Sigmoid colon (tissue), 6 donors: ENCODE measurements at regions not wholly inside any gene's neighbourhood (a gene's known extent, or its start where the extent isn't known, plus 50 kb on each side); places are given as distances from the start of the nearest gene placed in this dataset.
"Not testable (repeated sequence)": the region's sequence is repeated elsewhere in the genome, so short reads cannot be mapped to it uniquely, and the experiment has no call there.

ENCODE experiments used
- DNase-seq: peaks from one replicate; pipeline ENCODE4 v3.0.0-alpha.2; 2019
- H3K27ac ChIP-seq, 4 donors: fragments of 200-600 bp; sonication (generic); one replicate each; pipeline ENCODE4 v1.5.1; 2016 to 2019; ENCODE audit warnings: mild to moderate bottlenecking in 1 of 4
- H3K27me3 ChIP-seq, 3 donors: fragments of 200-600 bp; sonication (generic); one replicate each; pipeline ENCODE4 v1.5.1; 2019; ENCODE audit warnings: mild to moderate bottlenecking in 1 of 3
- H3K36me3 ChIP-seq, 4 donors: fragments of 200-600 bp; sonication (generic); one replicate each; pipeline ENCODE4 v1.5.1; 2016 to 2019
- H3K4me1 ChIP-seq, 4 donors: fragments of 200-600 bp; sonication (generic); one replicate each; pipeline ENCODE4 v1.5.1; 2017 to 2019
- H3K4me3 ChIP-seq, 4 donors: fragments of 200-600 bp; sonication (generic); one replicate each; pipeline ENCODE4 v1.5.1; 2017 to 2019; ENCODE audit warnings: mild to moderate bottlenecking in 2 of 4, moderate library complexity in 1 of 4
- H3K9me3 ChIP-seq, 4 donors: fragments of 200-600 bp in 3 of 4; sonication (generic) in 3 of 4; one replicate each; pipeline versions ENCODE4 v1.5.1 to v1.6.1; 2013 to 2019
- CTCF ChIP-seq, 4 experiments: fragments of 450-650 bp in 3 of 4; fragments of 200-600 bp in 1 of 4; IDR thresholded peaks; one replicate each; pipeline ENCODE4 v1.5.1; 2016 to 2019; ENCODE audit warnings: antibody characterized with exemption in 4 of 4, mild to moderate bottlenecking in 3 of 4, moderate library complexity in 2 of 4
- EP300 ChIP-seq, 4 donors: sonication (generic); formaldehyde crosslinking; IDR thresholded peaks; one replicate each; pipeline ENCODE4 v1.6.1; 2017; ENCODE audit warnings: antibody characterized with exemption in 4 of 4
- POLR2A ChIP-seq, 2 donors: fragments of 450-650 bp; IDR thresholded peaks; one replicate each; pipeline ENCODE4 v1.6.1; 2016; ENCODE audit warnings: antibody characterized with exemption in 2 of 2, mild to moderate bottlenecking in 2 of 2, moderate library complexity in 2 of 2
- POLR2AphosphoS5 ChIP-seq, 4 donors: sonication (generic); formaldehyde crosslinking; IDR thresholded peaks; one replicate each; pipeline ENCODE4 v1.6.1; 2017; ENCODE audit warnings: antibody characterized with exemption in 4 of 4
- WGBS, 2 donors: extraction: QIAGEN DNeasy Blood & Tissue Kit; methylation state at CpG; one replicate each; pipeline ENCODE4 v1.1.7; 2013; 5-methylcytosine and 5-hydroxymethylcytosine counted together
- intact Hi-C: fragments of 100-400 bp; cut with DNase I; formaldehyde crosslinking; loops from one replicate; pipeline ENCODE4 v1.15.1; 2023
- donor health status: healthy with polysubstance abuse.
- donor health status: healthy.

GRCh38 chr6:15911753-15912504, 217.0 kb upstream of the MYLIP start:
- H3K27ac ChIP-seq, result no peak overlapping the region
- no peak for DNase-seq
- TF ChIP-seq POLR2A (IDR thresholded peaks at IDR 0.05) (no peak), EP300 (IDR thresholded peaks at IDR 0.05) (no peak), CTCF (IDR thresholded peaks at IDR 0.05) (no peak), POLR2AphosphoS5 (IDR thresholded peaks at IDR 0.05) (no peak)
- H3K4me1 ChIP-seq, result no peaks in the 10 kb centered on the region
- intact Hi-C loops, result no loop called here
- no peaks in the 10 kb centered on the region for H3K27me3 ChIP-seq
- H3K4me3 ChIP-seq, result no peak overlapping the region
- H3K9me3 ChIP-seq, result no peaks in the 10 kb centered on the region
- no peaks in the 10 kb centered on the region for H3K36me3 ChIP-seq
- WGBS, 2 donors, result 91 to 92% methylated on average over 6 of the region's 6 CpGs

GRCh38 chr6:15909290-15910070, 219.4 kb upstream of the MYLIP start:
- intact Hi-C loops, result no loop called here
- no peaks in the 10 kb centered on the region for H3K4me1 ChIP-seq
- TF ChIP-seq CTCF (IDR thresholded peaks at IDR 0.05), result no peak
- no peak for TF ChIP-seq EP300 (IDR thresholded peaks at IDR 0.05)
- TF ChIP-seq POLR2A (IDR thresholded peaks at IDR 0.05), result no peak
- no peak for TF ChIP-seq POLR2AphosphoS5 (IDR thresholded peaks at IDR 0.05)
- H3K36me3 ChIP-seq, result no peaks in the 10 kb centered on the region
- WGBS, 2 donors, result 87 to 91% methylated on average over 10 of the region's 10 CpGs
- no peak overlapping the region for H3K27ac ChIP-seq
- no peaks in the 10 kb centered on the region for H3K9me3 ChIP-seq
- no peak for DNase-seq
- no peaks in the 10 kb centered on the region for H3K27me3 ChIP-seq
- H3K4me3 ChIP-seq, result no peak overlapping the region

DNA sequence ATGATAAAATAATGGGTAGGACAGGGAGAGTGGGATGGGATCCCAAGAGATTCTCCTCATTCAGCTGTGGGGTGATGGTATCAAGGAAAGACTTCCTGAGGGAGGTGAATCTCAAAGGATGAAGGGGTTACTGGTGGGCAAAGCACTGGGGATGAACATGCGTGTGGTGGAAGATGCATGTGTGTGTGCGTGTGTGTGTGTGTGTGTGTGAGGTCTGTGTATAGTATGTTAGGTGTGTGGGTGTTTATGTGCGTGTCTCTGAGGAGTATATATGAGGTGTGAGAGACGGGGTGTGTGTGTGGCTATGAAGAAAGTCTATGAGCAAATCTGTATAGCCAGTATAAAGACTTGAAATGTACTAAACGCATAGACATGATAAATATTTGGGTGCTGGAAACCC, 220.0 kb upstream of the MYLIP start:
- no peaks in the 10 kb centered on the region for H3K4me1 ChIP-seq
- WGBS, 2 donors, result 92 to 95% methylated on average over 5 of the region's 5 CpGs
- no peaks in the 10 kb centered on the region for H3K36me3 ChIP-seq
- H3K27ac ChIP-seq, result no peak overlapping the region
- no peak for TF ChIP-seq CTCF (IDR thresholded peaks at IDR 0.05)
- TF ChIP-seq POLR2AphosphoS5 (IDR thresholded peaks at IDR 0.05), result no peak
- TF ChIP-seq EP300 (IDR thresholded peaks at IDR 0.05), result no peak
- TF ChIP-seq POLR2A (IDR thresholded peaks at IDR 0.05), result no peak
- no peaks in the 10 kb centered on the region for H3K9me3 ChIP-seq
- H3K4me3 ChIP-seq, result no peak overlapping the region
- H3K27me3 ChIP-seq, result no peaks in the 10 kb centered on the region
- intact Hi-C loops, result no loop called here
- no peak for DNase-seq

GRCh38 chr6:15907914-15908518, 220.9 kb upstream of the MYLIP start:
- no peaks in the 10 kb centered on the region for H3K4me1 ChIP-seq
- 41 to 77% methylated on average over 11 of the region's 11 CpGs for WGBS, 2 donors
- no peak for DNase-seq
- intact Hi-C loops, result no loop called here
- no peaks in the 10 kb centered on the region for H3K36me3 ChIP-seq
- no peaks in the 10 kb centered on the region for H3K9me3 ChIP-seq
- no peak overlapping the region for H3K27ac ChIP-seq
- TF ChIP-seq POLR2AphosphoS5 (IDR thresholded peaks at IDR 0.05) (no peak), CTCF (IDR thresholded peaks at IDR 0.05) (no peak), EP300 (IDR thresholded peaks at IDR 0.05) (no peak), POLR2A (IDR thresholded peaks at IDR 0.05) (no peak)
- H3K27me3 ChIP-seq, result no peaks in the 10 kb centered on the region
- no peak overlapping the region for H3K4me3 ChIP-seq

DNA sequence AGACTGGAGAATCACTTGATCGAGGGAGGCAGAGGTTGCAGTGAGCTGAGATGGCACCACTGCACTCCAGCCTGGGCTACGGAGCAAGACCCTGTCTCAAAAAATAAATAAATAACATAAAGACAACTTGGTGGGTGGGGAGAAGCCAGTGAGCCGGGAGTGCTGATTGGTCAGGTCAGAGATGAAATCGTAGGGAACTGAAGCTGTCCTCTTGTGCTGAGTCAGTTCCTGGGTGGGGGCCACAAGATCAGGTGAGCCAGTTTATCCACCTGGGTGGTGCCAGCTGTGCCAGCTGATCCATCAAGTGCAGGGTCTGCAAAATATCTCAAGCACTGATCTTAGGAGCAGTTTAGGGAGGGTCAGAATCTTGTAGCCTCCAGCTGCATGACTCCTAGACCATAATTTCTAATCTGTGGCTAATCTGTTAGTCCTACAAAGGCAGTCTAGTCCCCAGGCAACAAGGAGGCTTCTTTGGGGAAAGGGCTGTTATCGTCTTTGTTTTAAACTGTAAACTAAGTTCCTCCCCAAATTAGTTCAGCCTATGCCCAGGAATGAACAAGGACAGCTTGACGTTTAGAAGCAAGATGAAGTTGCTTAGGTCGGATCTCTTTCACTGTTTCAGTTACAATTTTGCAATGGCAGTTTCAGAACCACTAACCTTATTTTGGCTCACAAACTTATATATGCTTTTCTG, 221.5 kb upstream of the MYLIP start:
- H3K9me3 ChIP-seq, intact Hi-C loops, H3K4me1 ChIP-seq, H3K27me3 ChIP-seq, H3K36me3 ChIP-seq, H3K4me3 ChIP-seq, H3K27ac ChIP-seq, DNase-seq: not testable (repeated sequence)
- 81 to 83% methylated on average over 7 of the region's 7 CpGs for WGBS, 2 donors
